GM12864 (cell line): ENCODE measurements at regions not wholly inside any gene's neighbourhood (a gene's known extent, or its start where the extent isn't known, plus 50 kb on each side); places are given as distances from the start of the nearest gene placed in this dataset.

Experiments used
- DNase-seq: peaks from one replicate; pipeline ENCODE4 v3.0.0-alpha.2; 2011; ENCODE audit warnings: low read depth
- H3K4me3 ChIP-seq: 2 replicates; pipeline ENCODE4 v1.5.1; 2011; ENCODE audit warnings: mild to moderate bottlenecking, low read depth, low read length, control low read depth
- CTCF ChIP-seq: IDR thresholded peaks from 2 replicates; pipeline ENCODE4 v1.5.1; 2011; ENCODE audit warnings: low read depth, mild to moderate bottlenecking, moderate library complexity, low read length, control low read depth, inconsistent platforms; ENCODE audit errors: missing control alignments

- H3K4me3 ChIP-seq, result no peak overlapping the region
- TF ChIP-seq CTCF, result no peak
- no peak for DNase-seq
Observed at GRCh38 chr20:57891014-57891413, 181.2 kb upstream of the PMEPA1 start.

- H3K4me3 ChIP-seq, result no peak overlapping the region
- no peak for TF ChIP-seq CTCF
- DNase-seq, result no peak
Observed at GRCh38 chr20:57890202-57890800, 180.5 kb upstream of the PMEPA1 start.

- no peak for TF ChIP-seq CTCF
- H3K4me3 ChIP-seq, result no peak overlapping the region
- DNase-seq, result no peak
Observed at GRCh38 chr20:57888591-57888990, 178.8 kb upstream of the PMEPA1 start.

- no peak for DNase-seq
- TF ChIP-seq CTCF, result no peak
- no peak overlapping the region for H3K4me3 ChIP-seq
Observed at GRCh38 chr20:57884956-57885355, 175.1 kb upstream of the PMEPA1 start.

- no peak overlapping the region for H3K4me3 ChIP-seq
- TF ChIP-seq CTCF, result no peak
- DNase-seq, result no peak
Observed at GRCh38 chr20:57883761-57884160, 173.9 kb upstream of the PMEPA1 start.

GRCh38 chr20:57883224-57883623 lies 173.4 kb upstream of the PMEPA1 start:
- TF ChIP-seq CTCF, result no peak
- no peak for DNase-seq
- no peak overlapping the region for H3K4me3 ChIP-seq

- no peak for DNase-seq
- TF ChIP-seq CTCF, result no peak
- no peak overlapping the region for H3K4me3 ChIP-seq
Observed at GRCh38 chr20:57882451-57883161, 172.8 kb upstream of the PMEPA1 start.
